GM12878 (cell line): ENCODE measurements at regions not wholly inside any gene's neighbourhood (a gene's known extent, or its start where the extent isn't known, plus 50 kb on each side); places are given as distances from the start of the nearest gene placed in this dataset.

Experiments
- BCL11A ChIP-seq: IDR thresholded peaks from 2 replicates; pipeline ENCODE4 v1.6.1; 2011; ENCODE audit warnings: low read depth, low read length
- CBX3 ChIP-seq: fragments of 200-600 bp; sonication (generic); IDR thresholded peaks from 2 replicates; pipeline ENCODE4 v1.6.1; 2016; ENCODE audit warnings: low read depth, borderline replicate concordance
- EP300 ChIP-seq, 2 experiments: fragments of 150-350 bp in 1 of 2; IDR thresholded peaks; 2 replicates each; pipeline ENCODE4 v1.6.1; 2011 to 2012; ENCODE audit warnings: low read depth in 2 of 2, low read length in 2 of 2, borderline replicate concordance in 1 of 2, improper control_type of control experiment in 1 of 2, inconsistent platforms in 1 of 2; ENCODE audit not compliant: control insufficient read depth in 1 of 2
- NFYB ChIP-seq: IDR thresholded peaks from 2 replicates; pipeline ENCODE4 v1.6.1; 2011; ENCODE audit warnings: low read depth, mild to moderate bottlenecking, low read length, improper control_type of control experiment, moderate library complexity; ENCODE audit not compliant: insufficient read depth
- PAX5 ChIP-seq: IDR thresholded peaks from 2 replicates; pipeline ENCODE4 v1.6.1; 2011; ENCODE audit warnings: low read depth, low read length, borderline replicate concordance
- PAX8 ChIP-seq: fragments of 450-650 bp; IDR thresholded peaks from 2 replicates; pipeline ENCODE4 v1.6.1; 2017; ENCODE audit warnings: mild to moderate bottlenecking, moderate library complexity
- POLR2A ChIP-seq: IDR thresholded peaks from 2 replicates; pipeline ENCODE4 v1.6.1; 2011; ENCODE audit warnings: low read depth, mild to moderate bottlenecking, low read length
- RAD21 ChIP-seq: IDR thresholded peaks from 2 replicates; pipeline ENCODE4 v1.6.1; 2011; ENCODE audit warnings: mild to moderate bottlenecking, low read depth, low read length, moderate library complexity; ENCODE audit not compliant: insufficient read depth
- SMAD1 ChIP-seq: fragments of 450-650 bp; IDR thresholded peaks from 2 replicates; pipeline ENCODE4 v1.6.1; 2018; ENCODE audit warnings: mild to moderate bottlenecking, low read depth; ENCODE audit not compliant: partially characterized antibody
- TF ChIP-seq, protein P1 (sequence below): IDR thresholded peaks from 2 replicates; pipeline ENCODE4 v1.6.1; 2012; ENCODE audit warnings: mild to moderate bottlenecking, low read depth, low read length
- TF ChIP-seq, protein P2 (sequence below), 3 experiments: IDR thresholded peaks in 2 of 3; conservative IDR thresholded peaks in 1 of 3; 2 replicates each; pipeline ENCODE4 v1.5.1; 2011; ENCODE audit warnings: low read depth in 3 of 3, low read length in 3 of 3, mild to moderate bottlenecking in 3 of 3, control low read depth in 2 of 3, moderate library complexity in 2 of 3, inconsistent platforms in 1 of 3, mixed read lengths in 1 of 3; ENCODE audit not compliant: control insufficient read depth in 2 of 3, insufficient read depth in 1 of 3; ENCODE audit errors: extremely low read depth in 1 of 3
- TF ChIP-seq, protein P3 (sequence below): fragments of 450-650 bp; conservative IDR thresholded peaks from 2 replicates; pipeline ENCODE4 v1.6.1; 2017; ENCODE audit warnings: mild to moderate bottlenecking, moderate library complexity
- TF ChIP-seq, protein P4 (sequence below): IDR thresholded peaks from 2 replicates; pipeline ENCODE4 v1.6.1; 2012; ENCODE audit warnings: low read depth, low read length, improper control_type of control experiment

DNA sequence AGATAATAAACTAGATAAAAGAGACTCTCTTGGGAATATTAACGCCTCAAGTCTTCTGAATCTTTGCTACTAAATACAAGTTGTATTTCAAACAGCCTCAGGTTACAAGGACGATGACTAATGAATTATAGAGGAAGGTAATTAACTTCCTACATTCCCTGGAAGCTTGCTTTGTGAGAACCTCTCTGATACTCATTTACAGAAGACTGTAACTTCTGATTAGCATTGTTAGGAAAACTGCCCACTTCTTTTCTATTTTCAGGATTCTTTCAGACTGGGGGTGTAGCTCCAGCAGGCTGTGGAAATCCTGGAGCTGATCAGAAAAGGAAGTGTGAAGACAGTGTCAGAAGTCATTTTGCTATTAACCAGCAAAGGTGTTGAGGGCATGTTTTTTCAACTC is 316.7 kb upstream of the NPSR1 start:
- TF ChIP-seq BCL11A (no peak), SMAD1 (no peak), CBX3 (no peak), EP300 (IDR thresholded peaks at IDR 0.05; ENCODE audit: borderline replicate concordance in 1 of 2, control insufficient read depth in 1 of 2, low read depth in 2 of 2, low read length in 2 of 2) (no peak), PAX5 (no peak), NFYB (no peak), RAD21 (no peak), POLR2A (no peak), PAX8 (no peak)
- TF ChIP-seq, protein P1, sequence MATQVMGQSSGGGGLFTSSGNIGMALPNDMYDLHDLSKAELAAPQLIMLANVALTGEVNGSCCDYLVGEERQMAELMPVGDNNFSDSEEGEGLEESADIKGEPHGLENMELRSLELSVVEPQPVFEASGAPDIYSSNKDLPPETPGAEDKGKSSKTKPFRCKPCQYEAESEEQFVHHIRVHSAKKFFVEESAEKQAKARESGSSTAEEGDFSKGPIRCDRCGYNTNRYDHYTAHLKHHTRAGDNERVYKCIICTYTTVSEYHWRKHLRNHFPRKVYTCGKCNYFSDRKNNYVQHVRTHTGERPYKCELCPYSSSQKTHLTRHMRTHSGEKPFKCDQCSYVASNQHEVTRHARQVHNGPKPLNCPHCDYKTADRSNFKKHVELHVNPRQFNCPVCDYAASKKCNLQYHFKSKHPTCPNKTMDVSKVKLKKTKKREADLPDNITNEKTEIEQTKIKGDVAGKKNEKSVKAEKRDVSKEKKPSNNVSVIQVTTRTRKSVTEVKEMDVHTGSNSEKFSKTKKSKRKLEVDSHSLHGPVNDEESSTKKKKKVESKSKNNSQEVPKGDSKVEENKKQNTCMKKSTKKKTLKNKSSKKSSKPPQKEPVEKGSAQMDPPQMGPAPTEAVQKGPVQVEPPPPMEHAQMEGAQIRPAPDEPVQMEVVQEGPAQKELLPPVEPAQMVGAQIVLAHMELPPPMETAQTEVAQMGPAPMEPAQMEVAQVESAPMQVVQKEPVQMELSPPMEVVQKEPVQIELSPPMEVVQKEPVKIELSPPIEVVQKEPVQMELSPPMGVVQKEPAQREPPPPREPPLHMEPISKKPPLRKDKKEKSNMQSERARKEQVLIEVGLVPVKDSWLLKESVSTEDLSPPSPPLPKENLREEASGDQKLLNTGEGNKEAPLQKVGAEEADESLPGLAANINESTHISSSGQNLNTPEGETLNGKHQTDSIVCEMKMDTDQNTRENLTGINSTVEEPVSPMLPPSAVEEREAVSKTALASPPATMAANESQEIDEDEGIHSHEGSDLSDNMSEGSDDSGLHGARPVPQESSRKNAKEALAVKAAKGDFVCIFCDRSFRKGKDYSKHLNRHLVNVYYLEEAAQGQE: no peak
- TF ChIP-seq, protein P2, sequence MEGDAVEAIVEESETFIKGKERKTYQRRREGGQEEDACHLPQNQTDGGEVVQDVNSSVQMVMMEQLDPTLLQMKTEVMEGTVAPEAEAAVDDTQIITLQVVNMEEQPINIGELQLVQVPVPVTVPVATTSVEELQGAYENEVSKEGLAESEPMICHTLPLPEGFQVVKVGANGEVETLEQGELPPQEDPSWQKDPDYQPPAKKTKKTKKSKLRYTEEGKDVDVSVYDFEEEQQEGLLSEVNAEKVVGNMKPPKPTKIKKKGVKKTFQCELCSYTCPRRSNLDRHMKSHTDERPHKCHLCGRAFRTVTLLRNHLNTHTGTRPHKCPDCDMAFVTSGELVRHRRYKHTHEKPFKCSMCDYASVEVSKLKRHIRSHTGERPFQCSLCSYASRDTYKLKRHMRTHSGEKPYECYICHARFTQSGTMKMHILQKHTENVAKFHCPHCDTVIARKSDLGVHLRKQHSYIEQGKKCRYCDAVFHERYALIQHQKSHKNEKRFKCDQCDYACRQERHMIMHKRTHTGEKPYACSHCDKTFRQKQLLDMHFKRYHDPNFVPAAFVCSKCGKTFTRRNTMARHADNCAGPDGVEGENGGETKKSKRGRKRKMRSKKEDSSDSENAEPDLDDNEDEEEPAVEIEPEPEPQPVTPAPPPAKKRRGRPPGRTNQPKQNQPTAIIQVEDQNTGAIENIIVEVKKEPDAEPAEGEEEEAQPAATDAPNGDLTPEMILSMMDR (IDR thresholded peaks at IDR 0.05 in 2 of 3, conservative IDR thresholded peaks at IDR 0.05 in 1 of 3; ENCODE audit: control insufficient read depth in 2 of 3, extremely low read depth in 1 of 3, insufficient read depth in 1 of 3, low read depth in 3 of 3, low read length in 3 of 3): no peak
- TF ChIP-seq, protein P3, sequence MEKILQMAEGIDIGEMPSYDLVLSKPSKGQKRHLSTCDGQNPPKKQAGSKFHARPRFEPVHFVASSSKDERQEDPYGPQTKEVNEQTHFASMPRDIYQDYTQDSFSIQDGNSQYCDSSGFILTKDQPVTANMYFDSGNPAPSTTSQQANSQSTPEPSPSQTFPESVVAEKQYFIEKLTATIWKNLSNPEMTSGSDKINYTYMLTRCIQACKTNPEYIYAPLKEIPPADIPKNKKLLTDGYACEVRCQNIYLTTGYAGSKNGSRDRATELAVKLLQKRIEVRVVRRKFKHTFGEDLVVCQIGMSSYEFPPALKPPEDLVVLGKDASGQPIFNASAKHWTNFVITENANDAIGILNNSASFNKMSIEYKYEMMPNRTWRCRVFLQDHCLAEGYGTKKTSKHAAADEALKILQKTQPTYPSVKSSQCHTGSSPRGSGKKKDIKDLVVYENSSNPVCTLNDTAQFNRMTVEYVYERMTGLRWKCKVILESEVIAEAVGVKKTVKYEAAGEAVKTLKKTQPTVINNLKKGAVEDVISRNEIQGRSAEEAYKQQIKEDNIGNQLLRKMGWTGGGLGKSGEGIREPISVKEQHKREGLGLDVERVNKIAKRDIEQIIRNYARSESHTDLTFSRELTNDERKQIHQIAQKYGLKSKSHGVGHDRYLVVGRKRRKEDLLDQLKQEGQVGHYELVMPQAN: no peak
- TF ChIP-seq, protein P4, sequence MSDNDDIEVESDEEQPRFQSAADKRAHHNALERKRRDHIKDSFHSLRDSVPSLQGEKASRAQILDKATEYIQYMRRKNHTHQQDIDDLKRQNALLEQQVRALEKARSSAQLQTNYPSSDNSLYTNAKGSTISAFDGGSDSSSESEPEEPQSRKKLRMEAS: no peak
